ENCODE measurements at regions not wholly inside any gene's neighbourhood (a gene's known extent, or its start where the extent isn't known, plus 50 kb on each side); places are given as distances from the start of the nearest gene placed in this dataset.

DNA sequence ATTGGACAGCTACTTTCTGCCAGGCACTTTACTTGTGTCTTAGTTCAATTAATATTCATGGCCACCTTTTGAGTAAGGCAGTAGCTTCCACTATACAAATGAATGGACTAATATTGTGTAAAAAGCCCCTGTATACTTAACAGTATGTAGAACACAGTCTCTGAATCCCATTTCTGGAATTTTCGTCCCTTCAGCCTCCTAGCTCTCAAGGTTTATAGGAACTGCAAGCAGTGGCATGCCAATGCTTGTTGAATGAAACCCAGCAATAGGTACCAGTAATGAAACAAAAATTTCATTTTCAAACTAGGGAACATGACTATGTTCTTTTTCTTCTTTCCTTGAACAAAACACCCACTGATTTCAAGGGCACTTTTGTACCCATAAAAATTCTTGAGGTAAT lies 361.6 kb downstream of the TDRD3 start:
- Histone ChIP-seq H3K36me3 (ENCODE audit: insufficient read depth, low read length) (no peaks in the 10 kb centered on the region), H3K27me3 (ENCODE audit: control insufficient read depth in 1 of 2, insufficient read depth in 2 of 2, low read length in 2 of 2) (no peaks in the 10 kb centered on the region), H3K9ac (ENCODE audit: low read length) (no peak overlapping the region), H3K27ac (ENCODE audit: low read depth, low read length) (no peak overlapping the region), H3K4me3 (ENCODE audit: low read depth in 1 of 2, low read length in 2 of 2) (no peak overlapping the region), H3K4me1 (ENCODE audit: insufficient read depth, low read length) (peaks cover 9% of the 10 kb centered on the region), H3K9me3 (ENCODE audit: low read length) (no peaks in the 10 kb centered on the region)

DNA sequence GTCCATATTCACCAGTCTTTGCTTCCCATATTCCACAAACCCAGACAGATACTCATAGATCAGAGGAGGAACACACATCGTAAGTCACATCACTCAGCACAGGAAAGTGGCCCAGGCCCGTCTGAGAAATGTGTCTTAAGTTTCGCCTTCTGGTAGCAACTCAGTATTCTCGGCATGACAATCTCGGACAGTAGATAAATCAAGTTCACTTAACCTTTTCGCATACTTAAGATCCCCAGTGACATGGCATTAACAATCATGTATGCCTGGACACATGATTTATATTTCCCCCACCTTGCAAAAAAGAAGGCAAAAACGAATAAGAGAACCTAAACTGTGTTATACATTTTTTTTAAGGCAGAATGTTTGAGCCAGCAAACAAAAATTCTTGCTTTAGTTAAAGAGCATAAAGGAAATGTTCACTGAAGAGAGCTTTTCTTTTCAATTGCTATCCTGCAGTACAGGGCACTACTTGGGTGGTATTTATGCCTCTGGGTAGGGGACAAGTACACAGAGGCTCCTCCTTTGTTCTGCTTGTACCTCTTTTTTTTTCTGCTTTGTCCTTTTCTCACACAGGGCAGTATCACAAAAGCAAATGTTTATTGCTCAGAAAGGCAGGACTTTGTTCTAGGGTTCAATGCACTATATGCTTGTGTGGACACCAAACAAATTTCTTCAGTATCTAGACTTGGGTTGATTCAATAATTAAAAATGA lies 360.6 kb downstream of the TDRD3 start:
- Histone ChIP-seq H3K36me3 (ENCODE audit: insufficient read depth, low read length) (no peaks in the 10 kb centered on the region), H3K9ac (ENCODE audit: low read length) (no peak overlapping the region), H3K4me1 (ENCODE audit: insufficient read depth, low read length) (peaks cover 9% of the 10 kb centered on the region)

DNA sequence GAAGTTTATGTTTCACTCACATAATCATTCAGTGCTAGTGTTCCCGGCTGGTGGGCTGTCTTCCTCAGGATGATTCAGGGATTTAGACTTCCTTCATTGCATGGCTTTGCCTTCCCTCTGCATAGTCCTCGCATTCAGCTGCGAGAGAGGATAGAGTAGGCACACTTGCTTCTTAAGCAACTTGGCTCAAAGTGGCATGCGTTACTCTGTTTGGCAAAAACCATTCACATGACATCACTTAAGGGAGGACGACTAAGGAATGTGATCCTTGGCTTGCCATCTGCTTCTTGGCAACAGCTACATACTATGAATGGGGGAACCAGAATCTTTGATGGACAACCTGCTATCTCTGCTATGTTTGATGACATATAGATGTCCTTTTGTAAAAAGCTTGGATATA lies 359.3 kb downstream of the TDRD3 start:
- Histone ChIP-seq H3K4me3 (ENCODE audit: low read depth in 1 of 2, low read length in 2 of 2) (no peak overlapping the region), H3K9me3 (ENCODE audit: low read length) (no peaks in the 10 kb centered on the region), H3K9ac (ENCODE audit: low read length) (no peak overlapping the region), H3K4me1 (ENCODE audit: insufficient read depth, low read length) (peaks cover 9% of the 10 kb centered on the region), H3K36me3 (ENCODE audit: insufficient read depth, low read length) (no peaks in the 10 kb centered on the region), H3K27ac (ENCODE audit: low read depth, low read length) (no peak overlapping the region), H3K27me3 (ENCODE audit: control insufficient read depth in 1 of 2, insufficient read depth in 2 of 2, low read length in 2 of 2) (no peaks in the 10 kb centered on the region)

More for the DNA sequence above, 360.6 kb downstream of the TDRD3 start:
- H3K27me3 ChIP-seq (ENCODE audit: control insufficient read depth in 1 of 2, insufficient read depth in 2 of 2, low read length in 2 of 2), result no peaks in the 10 kb centered on the region
- no peak overlapping the region for H3K27ac ChIP-seq (ENCODE audit: low read depth, low read length)
- H3K4me3 ChIP-seq (ENCODE audit: low read depth in 1 of 2, low read length in 2 of 2), result no peak overlapping the region
- H3K9me3 ChIP-seq (ENCODE audit: low read length), result no peaks in the 10 kb centered on the region

DNA sequence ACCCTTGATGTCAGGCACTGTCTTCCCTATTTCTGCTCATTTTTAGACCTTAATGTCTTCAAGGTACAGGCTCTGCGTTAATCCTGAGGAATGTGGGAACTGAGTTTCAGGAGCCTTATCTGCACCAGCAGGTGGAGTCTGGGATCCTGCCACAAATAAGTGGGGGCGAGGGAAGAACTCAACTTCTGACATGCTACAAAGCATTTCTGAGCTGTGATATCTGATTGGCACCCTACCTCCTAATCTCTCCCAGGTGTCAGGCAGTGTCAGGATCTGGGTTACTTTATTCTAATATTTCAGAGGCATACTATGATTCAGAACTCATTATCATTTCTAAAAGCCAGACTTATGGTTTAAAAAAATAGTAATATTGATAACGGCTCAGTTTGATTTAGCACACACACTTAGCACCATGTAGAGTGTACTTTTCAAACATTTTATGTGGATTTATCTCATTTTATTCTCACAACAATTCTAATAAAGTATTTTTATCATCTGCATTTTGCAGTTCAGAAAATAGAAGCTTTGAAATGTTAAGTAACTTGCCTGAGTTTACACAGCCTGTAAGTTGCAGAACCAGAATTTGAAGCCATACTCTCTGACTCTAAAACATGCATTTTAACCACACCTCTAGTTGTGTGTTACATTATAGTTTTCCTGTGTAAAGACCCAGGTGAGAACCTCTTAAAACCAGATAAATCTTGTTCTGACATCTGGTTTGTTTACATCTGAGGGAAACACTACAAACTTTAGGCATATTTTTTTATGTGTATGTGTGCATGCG lies 358.6 kb downstream of the TDRD3 start:
- Histone ChIP-seq H3K27ac (ENCODE audit: low read depth, low read length) (no peak overlapping the region), H3K4me3 (ENCODE audit: low read depth in 1 of 2, low read length in 2 of 2) (no peak overlapping the region), H3K27me3 (ENCODE audit: control insufficient read depth in 1 of 2, insufficient read depth in 2 of 2, low read length in 2 of 2) (no peaks in the 10 kb centered on the region), H3K36me3 (ENCODE audit: insufficient read depth, low read length) (no peaks in the 10 kb centered on the region), H3K9me3 (ENCODE audit: low read length) (no peaks in the 10 kb centered on the region), H3K4me1 (ENCODE audit: insufficient read depth, low read length) (peaks cover 9% of the 10 kb centered on the region), H3K9ac (ENCODE audit: low read length) (no peak overlapping the region)

DNA sequence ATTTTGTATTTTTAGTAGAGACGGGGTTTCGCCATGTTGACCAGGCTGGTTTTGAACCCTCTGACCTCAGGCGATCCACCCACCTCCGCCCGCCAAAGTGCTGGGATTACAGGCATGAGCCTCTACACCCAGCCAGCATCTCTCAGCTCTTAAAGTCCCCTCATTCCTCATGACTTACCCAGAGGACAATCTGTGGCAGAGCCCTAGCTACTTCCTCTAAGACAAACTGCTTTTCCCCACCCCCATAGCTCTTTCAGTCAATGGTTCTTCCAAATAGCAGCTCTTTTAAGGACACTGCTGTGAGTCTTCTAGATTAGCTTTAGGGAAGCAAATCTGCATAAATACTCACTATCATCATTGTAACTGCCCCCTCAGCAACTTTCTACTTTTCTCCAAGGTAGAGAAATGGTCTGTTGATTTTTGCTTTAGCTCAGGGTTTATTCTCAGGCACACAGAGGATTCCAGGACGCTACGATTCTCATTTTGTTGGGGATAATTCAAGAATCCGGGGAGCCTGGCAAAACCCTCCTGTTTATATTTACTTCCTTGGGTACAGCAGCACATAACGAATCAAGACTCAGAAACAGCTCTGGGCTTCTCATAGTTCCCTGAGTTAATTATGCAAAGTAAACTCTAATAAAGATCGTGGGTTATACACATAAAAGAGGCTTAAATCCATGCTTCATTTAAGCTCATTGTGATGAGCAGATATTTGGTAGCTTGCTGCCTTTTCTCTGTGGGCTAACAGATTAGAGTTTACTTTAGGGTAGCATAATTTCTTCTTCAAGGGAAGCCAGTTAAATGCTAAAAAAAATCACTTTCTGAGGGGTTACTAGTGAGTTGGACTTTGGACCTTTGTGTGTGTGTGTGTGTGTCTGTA lies 357.4 kb downstream of the TDRD3 start:
- no peak overlapping the region for H3K4me3 ChIP-seq (ENCODE audit: low read depth in 1 of 2, low read length in 2 of 2)
- H3K27ac ChIP-seq (ENCODE audit: low read depth, low read length), result no peak overlapping the region
- H3K27me3 ChIP-seq (ENCODE audit: control insufficient read depth in 1 of 2, insufficient read depth in 2 of 2, low read length in 2 of 2), result no peaks in the 10 kb centered on the region
- H3K4me1 ChIP-seq (ENCODE audit: insufficient read depth, low read length), result peaks cover 9% of the 10 kb centered on the region
- H3K36me3 ChIP-seq (ENCODE audit: insufficient read depth, low read length), result no peaks in the 10 kb centered on the region
- no peaks in the 10 kb centered on the region for H3K9me3 ChIP-seq (ENCODE audit: low read length)
- no peak overlapping the region for H3K9ac ChIP-seq (ENCODE audit: low read length)

DNA sequence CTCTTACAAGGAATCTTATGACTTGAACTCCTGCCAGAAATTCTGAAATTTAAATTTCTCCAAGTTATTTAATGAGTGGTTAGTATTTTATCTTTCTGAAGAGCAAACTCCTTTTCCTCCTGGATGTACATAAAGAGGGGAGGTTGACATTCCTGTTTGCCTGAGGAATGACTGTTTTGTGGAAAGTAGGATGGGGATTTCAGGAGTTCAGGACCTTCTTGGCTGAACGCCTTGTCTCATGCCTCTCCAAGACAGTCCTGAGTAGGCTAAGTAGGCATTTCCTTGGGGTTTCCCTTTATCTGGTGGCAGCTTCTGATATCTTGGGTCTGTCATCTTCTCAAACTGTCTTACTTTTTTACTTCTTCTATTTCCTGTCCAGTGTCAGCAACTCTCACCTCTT lies 356.6 kb downstream of the TDRD3 start:
- no peak overlapping the region for H3K9ac ChIP-seq (ENCODE audit: low read length)
- no peak overlapping the region for H3K4me3 ChIP-seq (ENCODE audit: low read depth in 1 of 2, low read length in 2 of 2)
- no peaks in the 10 kb centered on the region for H3K27me3 ChIP-seq (ENCODE audit: control insufficient read depth in 1 of 2, insufficient read depth in 2 of 2, low read length in 2 of 2)
- no peaks in the 10 kb centered on the region for H3K9me3 ChIP-seq (ENCODE audit: low read length)
- peaks cover 9% of the 10 kb centered on the region for H3K4me1 ChIP-seq (ENCODE audit: insufficient read depth, low read length)
- H3K27ac ChIP-seq (ENCODE audit: low read depth, low read length), result no peak overlapping the region
- H3K36me3 ChIP-seq (ENCODE audit: insufficient read depth, low read length), result no peaks in the 10 kb centered on the region

DNA sequence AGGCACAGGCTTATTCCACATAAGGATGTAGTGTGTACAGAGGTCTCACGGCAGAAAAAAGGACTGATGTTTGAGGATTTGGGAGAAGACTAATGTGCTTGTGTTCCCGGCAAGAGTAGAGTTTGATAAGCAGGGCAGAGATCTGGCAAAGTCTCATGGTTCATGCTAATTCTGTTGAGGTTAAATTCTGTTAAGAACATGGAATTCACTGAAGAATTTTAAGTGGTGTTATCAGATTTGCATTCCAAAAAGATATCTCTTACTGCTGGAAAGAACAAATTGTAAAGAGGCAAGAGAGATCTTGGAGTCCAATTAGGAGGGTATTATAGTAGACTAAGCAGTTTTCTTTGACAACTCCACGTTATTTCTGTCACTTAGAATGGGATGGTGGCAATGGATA lies 348.3 kb downstream of the TDRD3 start:
- Histone ChIP-seq H3K27ac (ENCODE audit: low read depth, low read length) (no peak overlapping the region), H3K27me3 (ENCODE audit: control insufficient read depth in 1 of 2, insufficient read depth in 2 of 2, low read length in 2 of 2) (no peaks in the 10 kb centered on the region), H3K9me3 (ENCODE audit: low read length) (no peaks in the 10 kb centered on the region), H3K4me3 (ENCODE audit: low read depth in 1 of 2, low read length in 2 of 2) (no peak overlapping the region), H3K4me1 (ENCODE audit: insufficient read depth, low read length) (no peaks in the 10 kb centered on the region), H3K36me3 (ENCODE audit: insufficient read depth, low read length) (no peaks in the 10 kb centered on the region), H3K9ac (ENCODE audit: low read length) (no peak overlapping the region)

DNA sequence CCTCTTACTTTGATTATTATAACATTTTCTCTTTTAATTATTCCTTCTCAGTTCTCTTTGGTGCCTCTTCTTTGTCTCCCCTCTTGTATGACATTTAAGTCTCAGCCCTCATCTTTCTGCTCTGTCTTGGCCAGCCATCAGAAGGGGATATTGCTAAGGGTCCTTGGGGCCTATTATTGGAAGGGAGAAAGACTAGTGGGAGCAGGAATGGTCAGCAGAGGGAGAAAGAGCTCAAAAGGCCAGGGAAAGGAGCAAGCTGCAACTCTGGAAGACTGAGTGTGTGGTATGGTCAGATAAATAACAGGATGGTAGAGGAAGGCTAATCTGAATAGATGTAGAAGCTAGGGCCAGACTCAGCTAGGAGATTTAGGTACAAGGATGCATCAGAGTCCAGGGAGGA lies 336.9 kb downstream of the TDRD3 start:
- Histone ChIP-seq H3K36me3 (ENCODE audit: insufficient read depth, low read length) (no peaks in the 10 kb centered on the region), H3K4me3 (ENCODE audit: low read depth in 1 of 2, low read length in 2 of 2) (no peak overlapping the region), H3K9ac (ENCODE audit: low read length) (no peak overlapping the region), H3K27ac (ENCODE audit: low read depth, low read length) (no peak overlapping the region), H3K9me3 (ENCODE audit: low read length) (no peaks in the 10 kb centered on the region), H3K4me1 (ENCODE audit: insufficient read depth, low read length) (no peaks in the 10 kb centered on the region), H3K27me3 (ENCODE audit: control insufficient read depth in 1 of 2, insufficient read depth in 2 of 2, low read length in 2 of 2) (no peaks in the 10 kb centered on the region)

DNA sequence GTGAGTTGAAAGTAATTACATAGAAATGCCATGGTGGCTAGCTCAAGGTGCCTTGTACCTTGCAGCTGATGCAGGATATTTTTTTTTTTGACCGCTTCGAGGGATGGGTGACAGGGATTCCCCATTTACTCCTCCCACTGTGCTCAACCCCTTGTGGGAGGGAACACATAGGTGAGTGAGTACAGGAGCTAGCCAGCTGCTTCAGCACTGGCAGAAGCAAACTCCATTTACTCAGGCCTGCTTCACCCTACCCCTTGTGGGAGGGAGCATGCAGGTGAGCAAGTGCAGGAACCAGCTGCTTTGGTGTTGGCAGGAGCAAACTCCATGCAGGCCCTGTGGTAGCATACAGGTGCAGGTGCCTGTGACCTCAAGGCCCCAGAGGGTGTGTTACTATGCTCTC lies 330.1 kb downstream of the TDRD3 start:
- Histone ChIP-seq H3K4me1 (ENCODE audit: insufficient read depth, low read length) (no peaks in the 10 kb centered on the region), H3K9ac (ENCODE audit: low read length) (no peak overlapping the region), H3K4me3 (ENCODE audit: low read depth in 1 of 2, low read length in 2 of 2) (no peak overlapping the region), H3K27ac (ENCODE audit: low read depth, low read length) (no peak overlapping the region), H3K27me3 (ENCODE audit: control insufficient read depth in 1 of 2, insufficient read depth in 2 of 2, low read length in 2 of 2) (no peaks in the 10 kb centered on the region), H3K36me3 (ENCODE audit: insufficient read depth, low read length) (no peaks in the 10 kb centered on the region), H3K9me3 (ENCODE audit: low read length) (no peaks in the 10 kb centered on the region)

DNA sequence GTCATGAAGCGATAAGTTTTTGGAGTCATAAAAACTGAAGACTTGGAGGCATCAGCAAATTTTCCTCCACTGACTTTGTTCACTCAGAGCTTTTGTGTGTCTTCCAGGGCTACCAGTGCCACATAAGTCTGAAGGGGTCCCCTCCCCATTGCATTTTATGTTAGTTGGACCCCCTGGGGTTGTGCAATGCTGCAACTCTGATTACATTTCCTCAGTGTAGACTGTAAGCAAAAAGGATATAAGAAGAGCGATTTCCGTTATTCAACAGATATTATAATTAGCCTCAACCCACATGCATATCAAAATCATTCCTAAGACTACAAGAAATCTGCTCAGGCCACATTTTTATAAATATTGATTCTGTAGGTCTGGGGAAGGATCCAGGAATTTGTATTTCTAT lies 324.0 kb downstream of the TDRD3 start:
- H3K36me3 ChIP-seq (ENCODE audit: insufficient read depth, low read length), result no peaks in the 10 kb centered on the region
- H3K27me3 ChIP-seq (ENCODE audit: control insufficient read depth in 1 of 2, insufficient read depth in 2 of 2, low read length in 2 of 2), result no peaks in the 10 kb centered on the region
- H3K9me3 ChIP-seq (ENCODE audit: low read length), result no peaks in the 10 kb centered on the region
- no peaks in the 10 kb centered on the region for H3K4me1 ChIP-seq (ENCODE audit: insufficient read depth, low read length)
- H3K27ac ChIP-seq (ENCODE audit: low read depth, low read length), result no peak overlapping the region
- no peak overlapping the region for H3K4me3 ChIP-seq (ENCODE audit: low read depth in 1 of 2, low read length in 2 of 2)
- H3K9ac ChIP-seq (ENCODE audit: low read length), result no peak overlapping the region

DNA sequence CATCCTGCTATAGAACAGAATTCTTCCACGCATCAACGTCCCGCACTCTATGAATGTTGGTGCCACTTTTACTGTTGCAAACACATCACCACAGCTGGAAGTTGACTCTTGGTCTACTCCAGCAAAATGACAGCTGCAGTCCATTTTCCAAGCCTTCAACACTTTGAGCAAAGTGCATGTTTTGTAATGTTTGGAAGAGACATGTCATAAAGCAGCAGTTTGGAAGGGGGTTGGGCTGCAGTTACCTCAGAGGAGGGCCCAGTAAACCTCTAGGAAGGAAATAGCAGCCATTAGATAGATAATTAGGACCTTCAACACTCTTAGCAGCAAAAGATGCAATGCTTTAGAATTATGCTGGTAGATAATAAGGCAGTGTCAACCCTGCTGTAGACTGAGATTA lies 323.6 kb downstream of the TDRD3 start:
- Histone ChIP-seq H3K36me3 (ENCODE audit: insufficient read depth, low read length) (no peaks in the 10 kb centered on the region), H3K9me3 (ENCODE audit: low read length) (no peaks in the 10 kb centered on the region), H3K4me1 (ENCODE audit: insufficient read depth, low read length) (no peaks in the 10 kb centered on the region), H3K4me3 (ENCODE audit: low read depth in 1 of 2, low read length in 2 of 2) (no peak overlapping the region), H3K27ac (ENCODE audit: low read depth, low read length) (no peak overlapping the region), H3K27me3 (ENCODE audit: control insufficient read depth in 1 of 2, insufficient read depth in 2 of 2, low read length in 2 of 2) (no peaks in the 10 kb centered on the region), H3K9ac (ENCODE audit: low read length) (no peak overlapping the region)
